Suppressor macrophage treated with lipopolysaccharide for 4 hours (primary cell): ENCODE measurements at regions not wholly inside any gene's neighbourhood (a gene's known extent, or its start where the extent isn't known, plus 50 kb on each side); places are given as distances from the start of the nearest gene placed in this dataset.
"Not testable (repeated sequence)": the region's sequence is repeated elsewhere in the genome, so short reads cannot be mapped to it uniquely, and the experiment has no call there.

Experiments
- DNase-seq: peaks from one replicate; pipeline ENCODE4 v3.0.0-alpha.2; 2020

DNA sequence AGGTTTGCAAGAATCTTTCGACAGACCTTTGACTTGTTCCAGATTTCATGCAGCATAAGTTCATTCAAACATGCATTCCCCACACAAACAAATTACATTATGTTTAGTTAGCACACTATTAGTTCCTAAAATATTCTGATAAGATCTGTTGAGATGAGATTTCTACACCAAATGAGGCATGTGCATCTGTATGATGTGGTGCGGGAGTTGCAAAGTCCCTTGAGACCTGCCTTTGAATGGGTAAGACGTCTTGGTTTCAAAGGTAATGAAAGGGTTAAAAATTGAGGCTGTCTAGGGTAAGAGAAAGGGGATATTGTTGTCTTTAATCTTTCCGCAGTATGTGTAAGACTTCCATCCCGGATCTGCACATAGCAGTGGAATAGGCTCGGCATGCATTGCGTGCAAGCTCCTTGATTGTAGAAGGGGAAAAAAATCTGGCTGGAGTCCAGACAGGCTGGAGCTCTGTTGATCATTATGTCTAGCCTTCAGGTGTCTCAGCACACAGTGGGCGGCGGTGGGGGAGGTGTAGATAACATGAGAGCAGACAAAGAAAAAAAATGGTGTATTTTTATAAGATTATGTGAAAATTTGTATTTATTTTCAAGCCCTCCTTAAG is 296.6 kb downstream of the PTPRC start:
- DNase-seq: peak; percentile 83

DNA sequence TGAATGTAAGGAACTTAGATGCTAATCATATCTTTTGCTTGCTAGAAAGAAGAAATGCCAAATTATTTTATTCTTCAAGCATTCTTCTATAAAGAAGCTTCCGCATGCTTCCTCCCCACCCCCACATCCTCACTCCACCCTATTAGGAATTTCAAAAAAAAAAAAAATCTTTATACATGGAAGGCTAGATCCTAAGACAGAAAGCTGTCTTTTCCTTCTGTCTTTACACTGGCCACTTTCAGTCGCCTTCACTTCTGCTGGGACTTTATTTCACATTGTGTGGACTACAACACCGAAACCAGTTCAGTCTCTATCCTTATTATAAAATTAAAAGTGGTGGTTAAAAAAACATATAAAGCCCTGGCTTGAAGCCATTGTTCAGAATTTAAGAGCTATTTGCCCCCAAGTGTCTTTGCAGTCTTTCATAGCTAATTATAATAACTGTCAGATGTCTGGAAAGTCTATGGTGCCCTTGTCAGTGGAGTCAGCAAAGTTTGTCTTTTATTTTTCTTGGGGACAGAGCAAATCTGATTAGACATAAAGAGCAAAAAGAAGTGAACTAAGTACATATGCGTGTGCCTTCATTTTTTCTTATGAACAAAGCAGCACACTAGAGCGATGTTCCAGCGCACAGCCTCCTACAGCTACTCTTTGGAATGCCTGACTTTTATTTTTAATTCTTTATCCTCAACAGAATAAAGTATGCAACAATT is 297.7 kb downstream of the PTPRC start:
- DNase-seq: peak; percentile 50

DNA sequence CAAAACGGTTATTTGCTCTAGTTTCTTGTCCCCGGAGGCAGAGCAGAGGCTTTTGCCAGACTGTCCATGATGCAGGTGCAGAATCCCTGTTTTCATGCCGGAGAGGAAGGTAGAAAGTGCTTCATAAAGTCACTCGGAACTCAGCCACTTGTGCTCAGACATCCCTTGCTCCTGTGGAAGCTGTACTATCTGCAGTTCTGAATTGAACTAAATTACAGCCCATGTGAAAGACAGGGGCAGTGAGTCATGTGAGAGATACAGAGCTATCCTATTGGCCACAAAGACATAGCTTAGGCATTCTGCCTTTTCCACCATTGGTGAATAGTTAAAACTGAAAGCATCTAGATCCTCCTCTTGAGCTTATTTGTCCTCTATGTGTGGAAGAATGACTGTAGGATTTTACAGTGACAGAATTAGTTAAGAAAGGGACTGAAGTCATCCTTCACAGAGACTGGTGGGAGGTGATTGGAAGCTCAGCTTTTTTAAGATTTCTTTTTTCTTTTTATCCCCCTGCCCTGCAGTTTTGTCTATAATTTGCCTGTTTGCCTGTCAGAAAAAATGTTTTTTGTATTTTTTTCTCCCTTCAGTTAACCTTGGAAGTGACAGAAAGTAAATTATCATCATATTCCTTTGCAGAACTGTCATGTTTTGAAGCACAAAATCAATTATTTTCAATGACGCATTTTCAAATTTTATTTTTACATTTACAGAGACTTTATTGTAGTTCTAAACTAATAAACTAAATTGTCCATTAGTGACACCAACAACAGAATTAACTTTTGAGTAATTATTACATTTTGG is 298.6 kb downstream of the PTPRC start:
- peak; percentile 94 for DNase-seq

DNA sequence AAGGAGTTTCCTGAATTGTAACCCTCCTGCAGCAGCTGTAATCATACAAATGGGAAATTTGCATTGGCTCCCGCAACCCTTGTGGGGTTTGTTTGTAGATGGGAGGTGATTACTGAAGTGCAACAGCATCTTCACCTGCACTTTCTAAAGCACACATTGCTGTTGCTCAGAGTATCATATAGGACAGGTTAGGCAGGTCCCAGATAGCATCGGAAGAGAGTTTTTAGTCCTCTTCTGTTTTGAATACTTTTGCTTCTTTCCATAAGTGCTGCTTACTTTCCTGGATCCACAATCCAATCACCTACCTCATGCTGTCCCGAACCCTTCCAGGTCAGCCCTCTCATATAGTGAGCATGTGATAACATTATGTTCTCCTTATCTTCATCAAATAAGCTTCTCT is 300.4 kb downstream of the PTPRC start:
- no peak for DNase-seq

DNA sequence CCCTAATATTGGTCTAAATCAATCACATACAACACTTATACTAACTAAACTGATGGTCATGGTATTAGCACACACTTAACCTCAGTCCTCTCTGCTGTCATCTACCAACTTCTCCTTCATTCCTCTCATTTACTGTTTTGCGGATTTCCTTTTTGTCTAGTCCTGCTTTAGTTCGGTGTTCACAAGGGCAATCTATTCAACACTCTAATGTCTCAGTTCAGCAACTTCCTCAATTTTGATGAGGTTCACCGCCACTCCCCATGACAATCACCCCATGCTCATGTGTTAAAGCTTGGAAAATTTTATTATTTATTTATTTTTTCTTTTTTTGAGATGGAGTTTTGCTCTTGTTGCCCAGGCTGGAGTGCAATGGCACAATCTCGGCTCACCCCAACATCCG is 301.1 kb downstream of the PTPRC start:
- no peak for DNase-seq

DNA sequence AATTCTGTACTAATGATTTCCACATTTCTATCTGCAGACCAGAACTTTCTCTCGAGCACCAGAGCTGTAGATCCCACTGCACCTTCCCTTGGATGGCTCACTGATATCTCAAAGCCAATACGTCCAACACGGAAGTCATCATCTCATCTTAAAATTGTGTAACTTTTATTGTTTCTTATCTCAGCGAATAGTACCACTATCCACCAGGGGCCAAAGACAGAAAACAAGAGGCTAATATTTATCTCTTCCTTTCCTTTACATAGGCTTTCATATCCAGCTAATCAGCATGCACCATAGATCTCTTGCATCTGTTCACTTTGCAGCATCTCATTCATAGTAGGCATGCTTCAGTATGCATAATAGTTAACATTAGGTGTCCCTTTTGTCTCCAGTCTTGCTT is 303.6 kb downstream of the PTPRC start:
- DNase-seq: no peak

DNA sequence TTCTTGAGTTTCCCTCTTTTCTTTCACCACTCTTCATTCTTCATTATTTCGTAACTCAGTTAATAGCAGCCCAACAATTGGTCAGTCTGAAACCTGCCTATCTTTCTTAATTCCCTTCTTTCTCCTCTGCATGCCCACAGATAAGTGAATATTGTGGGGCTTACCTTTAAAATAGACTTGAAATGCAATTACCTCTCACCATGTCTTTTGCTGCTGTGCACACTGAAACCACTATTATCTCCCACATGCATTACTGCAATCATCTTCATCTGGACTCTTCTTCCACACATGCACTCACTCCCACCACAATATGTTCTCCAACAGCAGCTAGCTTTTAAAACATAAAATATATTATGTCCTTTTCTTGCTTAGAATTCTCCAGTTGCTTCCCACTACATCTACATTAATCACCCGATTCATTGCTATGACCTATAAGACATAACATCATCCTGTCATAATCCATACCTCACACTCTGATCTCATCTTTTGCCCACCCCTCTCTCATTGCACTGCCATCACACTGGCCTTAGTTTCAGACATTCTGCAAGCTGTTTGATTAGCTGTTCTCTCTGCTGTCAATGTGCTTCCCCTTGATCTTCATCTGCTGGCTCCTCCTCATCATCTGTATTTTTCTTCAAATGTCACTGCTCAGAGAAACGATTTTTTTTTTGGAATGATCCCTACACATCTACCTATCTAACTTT is 304.8 kb downstream of the PTPRC start:
- no peak for DNase-seq

DNA sequence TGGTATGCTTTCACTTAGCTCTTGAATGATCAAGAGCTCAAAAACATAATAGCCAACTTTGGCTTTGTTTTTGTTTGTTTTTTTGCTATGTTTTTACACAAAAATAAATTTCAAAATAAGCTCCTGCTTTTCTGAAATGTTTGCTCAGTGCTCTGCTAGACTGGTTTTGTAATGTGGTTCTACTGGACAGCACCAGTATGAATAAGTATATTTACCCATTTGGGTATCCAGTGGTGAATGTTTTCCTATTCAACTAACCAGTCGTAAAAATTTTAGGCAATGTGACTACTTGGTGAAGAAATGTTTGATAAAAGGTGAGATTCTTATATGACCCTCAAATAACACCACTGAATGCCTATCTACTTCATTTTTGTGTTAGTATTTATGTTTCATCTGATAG is 308.6 kb downstream of the PTPRC start:
- DNase-seq: no peak

DNA sequence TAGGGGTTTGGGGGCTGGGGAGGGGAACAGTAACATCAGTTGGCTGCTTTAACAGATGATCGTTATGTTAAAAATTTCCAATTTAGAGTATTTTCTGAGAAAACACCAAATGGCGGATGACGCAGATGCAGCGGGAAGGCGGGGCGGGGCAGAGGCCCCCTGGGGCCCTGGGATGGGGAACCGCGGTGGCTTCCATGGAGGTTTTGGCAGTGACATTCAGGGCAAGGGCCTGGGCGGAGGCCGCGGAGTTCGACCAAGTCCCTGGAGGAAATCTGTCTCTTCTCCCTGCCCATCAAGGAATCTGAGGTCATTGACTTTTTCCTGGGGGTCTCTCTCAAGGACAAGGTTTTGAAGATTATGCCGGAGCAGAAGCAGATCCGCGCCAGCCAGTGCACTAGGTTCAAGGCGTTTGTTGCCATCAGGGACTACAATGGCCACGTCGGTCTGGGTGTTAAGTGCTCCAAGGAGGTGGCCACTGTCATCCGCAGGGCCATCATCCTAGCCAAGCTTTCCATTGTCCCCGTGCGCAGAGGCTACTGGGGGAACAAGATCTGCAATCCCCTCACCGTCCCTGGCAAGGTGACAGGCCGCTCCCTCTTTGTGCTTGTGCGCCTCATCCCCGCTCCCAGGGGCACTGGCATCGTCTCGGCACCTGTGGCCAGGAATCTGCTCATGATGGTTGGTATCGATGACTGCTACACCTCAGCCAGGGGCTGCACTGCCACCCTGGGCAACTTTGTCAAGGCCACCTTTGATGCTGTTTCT is 310.2 kb downstream of the PTPRC start:
- DNase-seq: no peak

DNA sequence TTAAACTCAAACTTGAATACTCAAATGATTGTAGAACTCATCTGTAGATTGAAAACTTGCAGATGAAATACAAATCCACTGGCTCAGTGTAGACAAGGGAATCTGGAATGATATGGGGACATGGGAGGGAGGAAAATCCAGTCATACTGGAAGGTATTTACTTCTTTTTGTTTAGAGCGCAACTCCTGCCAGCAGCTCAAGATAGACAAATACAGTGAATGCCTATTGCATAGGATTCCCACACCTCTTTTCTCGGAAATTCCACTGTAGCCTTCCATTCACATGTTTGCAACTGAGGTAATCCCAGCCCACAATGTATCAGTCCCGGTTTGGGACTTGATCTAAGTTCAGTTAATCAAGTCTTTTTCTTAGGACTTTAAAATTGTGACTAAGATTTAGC is 311.2 kb downstream of the PTPRC start:
- DNase-seq: no peak

DNA sequence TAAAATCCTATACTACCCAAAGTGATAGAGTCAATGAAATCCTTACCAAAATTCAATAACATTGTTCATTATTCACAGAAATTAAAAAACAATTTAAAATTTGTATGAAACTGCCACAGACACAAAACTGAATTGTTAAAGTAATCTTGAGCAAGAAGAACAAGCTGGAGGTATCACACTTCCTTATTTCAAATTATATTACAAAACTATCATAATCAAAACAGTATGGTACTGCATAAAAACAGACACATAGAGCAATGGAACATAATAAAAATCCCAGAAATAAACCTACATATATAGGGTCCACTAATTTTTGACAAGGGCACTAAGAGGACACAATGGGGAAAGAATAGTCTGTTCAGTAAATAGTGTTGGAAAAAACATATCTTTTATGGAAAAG is 316.2 kb downstream of the PTPRC start:
- no peak for DNase-seq

DNA sequence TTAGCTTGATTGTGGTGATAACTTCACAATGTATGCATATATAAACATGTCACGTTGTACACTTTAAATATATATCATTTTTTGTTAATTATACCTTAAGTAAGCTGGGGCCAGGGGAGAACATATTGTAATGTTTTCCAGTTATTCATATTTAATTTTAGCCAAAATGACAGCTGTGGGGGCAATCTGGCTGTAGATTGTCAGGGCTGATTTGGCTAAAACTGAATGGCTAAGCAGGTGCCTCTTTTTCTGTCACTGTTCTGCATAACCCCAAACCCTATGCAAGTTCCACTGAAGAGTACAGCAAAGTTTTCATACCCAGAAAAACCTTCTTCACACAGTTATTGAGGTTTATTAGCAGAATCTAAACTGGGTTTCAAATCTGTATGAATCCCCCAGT is 318.2 kb downstream of the PTPRC start:
- no peak for DNase-seq

DNA sequence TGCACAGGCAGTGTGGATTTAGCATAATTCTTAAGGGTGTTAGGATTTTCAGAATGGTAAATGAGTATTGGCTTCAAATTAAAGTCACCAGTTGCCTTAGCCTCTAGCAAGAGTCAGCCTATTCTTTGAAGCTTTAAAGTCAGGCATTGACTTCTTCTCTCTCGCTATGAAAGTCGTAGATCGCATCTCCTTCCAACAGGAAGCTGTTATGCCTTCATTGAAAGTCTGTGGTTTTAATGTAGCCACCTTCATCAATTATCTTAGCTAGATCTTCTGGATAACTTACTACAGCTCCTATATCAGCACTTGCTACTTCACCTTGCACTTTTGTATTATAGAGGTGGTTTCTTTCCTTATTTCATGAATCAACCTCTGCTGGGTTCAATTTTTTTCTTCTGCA is 320.2 kb downstream of the PTPRC start:
- no peak for DNase-seq

DNA sequence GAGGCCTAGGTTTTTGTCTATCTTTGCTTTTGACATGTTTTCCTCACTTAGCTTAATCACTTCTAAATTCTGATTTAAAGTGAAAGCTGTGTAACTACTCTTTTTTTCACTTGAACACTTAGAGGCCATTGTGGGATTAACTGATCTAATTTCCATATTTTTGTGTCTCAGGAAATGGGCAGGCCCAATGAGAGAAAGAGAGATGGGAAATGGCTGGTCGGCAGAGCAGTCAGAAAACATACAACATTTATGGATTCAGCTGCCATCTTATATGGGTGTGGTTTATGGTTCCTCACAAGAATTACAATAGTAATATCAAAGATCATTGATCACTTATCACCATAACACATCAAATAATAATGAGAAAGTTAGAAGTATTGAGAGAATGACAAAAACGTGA is 320.8 kb downstream of the PTPRC start:
- no peak for DNase-seq

DNA sequence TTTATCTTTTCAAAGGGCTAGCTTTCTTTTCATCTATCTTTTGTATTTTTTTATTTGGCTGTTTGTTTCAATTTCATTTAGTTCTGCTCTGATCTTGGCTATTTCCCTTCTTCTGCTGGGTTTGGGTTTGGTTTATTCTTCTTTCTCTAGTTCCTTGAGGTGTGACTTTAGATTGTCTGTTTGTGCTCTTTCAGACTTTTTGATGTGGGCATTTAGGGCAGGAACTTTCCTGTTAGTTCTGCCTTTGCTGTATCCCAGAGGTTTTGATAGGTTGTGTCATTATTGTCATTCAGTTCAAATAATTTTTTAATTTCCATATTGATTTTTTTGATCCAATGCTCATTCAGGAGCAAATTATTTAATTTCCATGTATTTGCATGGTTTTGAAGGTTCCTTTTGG is 325.0 kb downstream of the PTPRC start:
- DNase-seq: not testable (repeated sequence)

DNA sequence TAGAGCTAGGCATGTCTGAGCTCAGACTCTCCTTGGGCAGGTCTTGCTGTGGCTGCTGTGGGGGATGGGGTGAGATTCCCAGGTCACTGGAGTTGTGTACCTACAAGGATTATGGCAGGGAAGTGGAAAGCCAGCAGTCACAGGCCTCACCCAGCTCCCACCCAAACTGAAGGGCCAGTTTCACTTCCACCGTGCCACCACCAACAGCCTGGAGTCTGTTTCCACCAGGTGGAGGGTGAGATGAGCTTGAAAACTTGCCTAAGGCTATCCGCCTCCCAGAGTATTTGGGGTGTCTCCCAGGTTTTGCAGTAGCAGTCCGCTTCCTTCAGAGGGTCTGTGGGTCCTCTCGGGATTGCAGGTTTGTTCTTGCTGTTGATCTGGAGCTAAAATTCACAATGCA is 327.7 kb downstream of the PTPRC start:
- no peak for DNase-seq

DNA sequence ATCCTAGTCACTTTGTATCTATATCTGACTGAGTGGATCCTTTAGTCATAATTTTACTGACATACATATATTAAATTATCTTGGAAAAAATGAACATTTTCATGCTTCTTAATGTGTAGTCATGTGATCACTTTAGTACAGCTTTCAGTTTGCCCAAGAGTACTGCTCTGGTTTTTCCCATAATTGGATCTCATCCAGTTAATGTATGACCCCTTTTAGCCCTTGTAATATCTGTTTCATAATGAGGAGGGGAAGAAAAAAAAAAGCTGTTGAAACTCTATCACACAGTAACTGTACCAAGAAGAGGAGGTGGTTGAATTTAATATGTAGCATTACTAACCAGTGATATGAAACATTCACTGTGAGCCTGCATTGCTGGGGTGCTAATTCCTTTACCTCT is 328.7 kb downstream of the PTPRC start:
- DNase-seq: peak; percentile 68

DNA sequence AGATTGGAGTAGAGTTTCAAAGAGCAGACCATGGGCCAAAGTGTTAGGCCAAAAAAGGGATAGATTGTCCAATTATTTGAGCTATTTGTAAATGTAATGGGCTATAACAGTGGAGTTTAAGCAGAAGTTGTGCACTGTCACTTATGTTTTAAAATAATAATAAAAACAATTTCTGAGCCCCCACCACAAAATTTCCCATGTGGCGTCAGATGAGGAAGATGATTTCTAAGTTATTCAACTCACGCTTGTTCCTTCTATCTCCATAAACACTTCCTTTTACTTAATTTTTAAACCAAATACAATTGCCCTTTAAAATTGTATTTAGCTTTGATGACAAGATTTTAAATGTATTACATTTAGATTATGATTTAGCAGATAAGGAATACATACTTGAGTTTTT is 330.0 kb downstream of the PTPRC start:
- DNase-seq: peak; percentile 48

DNA sequence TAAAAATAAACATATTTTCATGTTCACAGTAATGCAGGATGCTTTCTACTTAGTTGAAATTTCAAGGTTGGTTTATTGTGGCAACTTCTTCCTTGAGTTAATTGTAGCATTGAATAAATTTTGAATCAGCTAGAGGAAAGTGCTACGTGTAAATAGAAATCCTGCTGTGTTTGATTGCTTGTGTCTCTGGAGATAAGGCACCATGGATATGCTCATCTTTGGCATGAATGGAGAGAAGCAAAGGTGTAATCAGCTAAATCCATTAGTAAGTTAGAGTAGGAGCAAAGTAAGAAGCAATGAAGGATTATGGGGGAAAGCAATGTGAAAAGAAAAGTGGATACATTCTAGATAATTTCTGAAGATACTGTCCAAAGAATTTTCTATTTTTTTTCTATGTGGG is 331.1 kb downstream of the PTPRC start:
- DNase-seq: no peak

DNA sequence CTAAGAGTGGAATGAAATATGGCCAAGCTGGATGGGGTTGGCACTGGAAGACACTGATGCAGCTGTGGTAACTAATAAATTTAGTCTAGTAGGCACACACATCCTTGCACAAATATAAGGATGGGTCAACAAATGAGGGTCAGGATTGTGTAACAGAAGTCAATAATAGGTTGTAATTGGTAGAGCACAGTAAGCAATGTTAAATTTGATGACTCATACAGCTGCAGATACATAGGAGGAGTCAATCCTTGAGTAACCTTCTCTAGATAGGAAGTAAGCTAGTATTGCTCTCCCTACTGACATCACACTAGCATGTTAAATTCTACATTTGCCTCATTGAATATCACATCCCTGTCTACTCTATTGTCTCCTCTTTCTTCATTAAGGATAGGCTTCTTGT is 332.1 kb downstream of the PTPRC start:
- peak; percentile 68 for DNase-seq

DNA sequence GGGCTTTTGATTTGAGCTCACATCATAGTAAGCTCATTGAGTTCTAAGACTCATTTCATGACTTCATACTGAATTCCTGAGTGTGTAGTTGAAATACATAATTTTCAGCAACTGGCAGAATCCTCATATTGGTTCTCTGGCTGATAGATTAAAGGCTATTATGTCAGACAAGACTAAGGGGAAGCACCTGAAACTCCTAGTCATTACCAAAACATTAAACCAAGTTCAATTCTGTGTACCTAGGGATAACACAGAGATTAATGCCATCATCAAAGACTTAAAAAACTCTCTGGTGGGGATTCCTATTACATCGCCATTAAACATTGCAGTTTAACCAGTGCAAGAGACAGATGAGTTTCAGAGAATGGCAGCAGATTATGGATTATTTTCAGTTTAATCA is 339.1 kb downstream of the PTPRC start:
- no peak for DNase-seq

DNA sequence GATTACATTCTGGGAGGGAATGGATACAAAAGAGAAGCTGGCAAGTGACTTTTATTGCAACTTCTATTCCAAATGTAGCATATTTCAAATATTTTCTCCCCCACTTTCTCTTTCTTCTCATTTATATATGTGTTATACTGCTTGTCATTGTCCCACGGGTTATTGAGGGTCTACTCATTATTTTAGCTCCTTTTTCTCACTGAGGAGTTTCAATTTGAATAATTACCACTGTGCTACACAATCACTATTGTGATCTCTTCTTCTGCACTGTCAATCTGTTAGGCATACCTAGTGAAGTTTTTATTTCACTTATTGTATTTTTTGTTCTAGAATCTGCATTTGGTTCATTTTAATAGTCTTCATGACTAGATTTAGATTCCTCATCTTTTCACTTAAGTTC is 339.7 kb downstream of the PTPRC start:
- no peak for DNase-seq

DNA sequence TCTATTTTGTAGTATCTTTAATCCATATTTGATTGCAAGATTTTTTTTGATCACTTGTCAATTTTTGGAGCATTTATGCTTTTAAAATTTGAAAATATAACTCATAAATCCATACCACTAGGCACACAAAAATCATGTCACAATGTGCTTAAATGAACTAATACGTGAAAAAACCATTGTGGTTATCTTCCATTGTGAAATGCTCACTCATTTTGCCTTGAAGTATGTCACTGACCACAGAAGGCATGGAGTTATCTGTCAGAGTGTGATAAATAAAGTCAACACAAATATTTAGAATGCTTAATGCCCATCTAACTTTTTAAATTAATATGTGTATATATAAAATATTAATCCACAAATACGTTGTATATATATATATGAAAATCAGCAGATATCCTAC is 347.2 kb downstream of the PTPRC start:
- DNase-seq: peak; percentile 62
